CD14-positive monocyte (primary cell): ENCODE measurements at regions not wholly inside any gene's neighbourhood (a gene's known extent, or its start where the extent isn't known, plus 50 kb on each side); places are given as distances from the start of the nearest gene placed in this dataset.

Source experiments
- DNase-seq, 3 donors: peaks; one replicate each; pipeline ENCODE4 v3.0.0-alpha.2; 2011 to 2022
- H2AFZ ChIP-seq: 2 replicates; pipeline ENCODE4 v1.6.0; 2012; ENCODE audit warnings: mild to moderate bottlenecking, low read depth, low read length, inconsistent platforms; ENCODE audit not compliant: insufficient read depth, poor library complexity, severe bottlenecking
- H3K27ac ChIP-seq, 2 donors: 1 replicate in 1 of 2; 2 replicates in 1 of 2; pipeline ENCODE4 v1.5.1; 2012 to 2013; ENCODE audit warnings: low read length in 2 of 2, control low read depth in 1 of 2, inconsistent platforms in 1 of 2, low read depth in 1 of 2, mild to moderate bottlenecking in 1 of 2
- H3K27me3 ChIP-seq, 2 donors: one replicate each; pipeline versions ENCODE4 v1.6.0 to v1.6.1; 2011 to 2013; ENCODE audit warnings: low read length in 2 of 2; ENCODE audit not compliant: control insufficient read depth in 2 of 2, insufficient read depth in 2 of 2
- H3K36me3 ChIP-seq, 2 donors: replicated peaks in 1 of 2; 1 replicate in 1 of 2; 2 replicates in 1 of 2; pipeline versions ENCODE4 v1.5.1 to v1.6.1; 2012 to 2013; ENCODE audit warnings: low read length in 2 of 2, control low read depth in 1 of 2, inconsistent platforms in 1 of 2, mild to moderate bottlenecking in 1 of 2; ENCODE audit not compliant: insufficient read depth in 2 of 2, control insufficient read depth in 1 of 2
- H3K4me1 ChIP-seq, 2 donors: 1 replicate in 1 of 2; 2 replicates in 1 of 2; pipeline versions ENCODE4 v1.5.1 to v1.6.1; 2012 to 2013; ENCODE audit warnings: low read length in 2 of 2, control low read depth in 1 of 2, inconsistent platforms in 1 of 2, mild to moderate bottlenecking in 1 of 2, moderate library complexity in 1 of 2; ENCODE audit not compliant: insufficient read depth in 2 of 2, control insufficient read depth in 1 of 2
- H3K4me2 ChIP-seq: replicated peaks from 2 replicates; pipeline ENCODE3; 2012; ENCODE audit warnings: low read length, moderate library complexity, mild to moderate bottlenecking; ENCODE audit not compliant: poor library complexity, severe bottlenecking; ENCODE audit errors: extremely low read depth
- H3K4me3 ChIP-seq, 3 experiments: fragments of 200-600 bp in 1 of 3; sonication (generic) in 1 of 3; replicated peaks in 1 of 3; 1 replicate in 2 of 3; 2 replicates in 1 of 3; pipeline ENCODE4 v1.5.1; 2011 to 2013; ENCODE audit warnings: low read length in 3 of 3, mild to moderate bottlenecking in 3 of 3, control low read depth in 2 of 3, low read depth in 2 of 3, inconsistent platforms in 1 of 3, moderate library complexity in 1 of 3
- H3K79me2 ChIP-seq: 2 replicates; pipeline ENCODE4 v1.6.0; 2012; ENCODE audit warnings: mild to moderate bottlenecking, control low read depth, inconsistent platforms, low read length, moderate library complexity; ENCODE audit not compliant: insufficient read depth
- H3K9ac ChIP-seq: 2 replicates; pipeline ENCODE4 v1.6.0; 2017; ENCODE audit warnings: low read length, mild to moderate bottlenecking; ENCODE audit not compliant: insufficient read depth, poor library complexity, severe bottlenecking
- H3K9me3 ChIP-seq, 2 donors: replicated peaks in 1 of 2; 1 replicate in 1 of 2; 2 replicates in 1 of 2; pipeline versions ENCODE4 v1.5.1 to v1.6.1; 2012 to 2013; ENCODE audit warnings: low read length in 2 of 2, control low read depth in 1 of 2; ENCODE audit not compliant: control insufficient read depth in 1 of 2, insufficient read depth in 1 of 2
- H4K20me1 ChIP-seq: 2 replicates; pipeline ENCODE4 v1.6.0; 2012; ENCODE audit warnings: mild to moderate bottlenecking, low read length, control low read depth, moderate library complexity; ENCODE audit not compliant: insufficient read depth
- H3K27ac Mint-ChIP-seq, 7 donors: one replicate each; pipeline ENCODE4 v1.8.0; 2020; ENCODE audit warnings: mild to moderate bottlenecking in 7 of 7, mixed read lengths in 7 of 7, moderate library complexity in 6 of 7, inconsistent platforms in 2 of 7
- H3K27me3 Mint-ChIP-seq, 3 donors: one replicate each; pipeline ENCODE4 v1.8.0; 2021 to 2022; ENCODE audit warnings: low read depth in 3 of 3, mild to moderate bottlenecking in 3 of 3, mixed read lengths in 3 of 3, moderate library complexity in 3 of 3, inconsistent platforms in 1 of 3
- H3K36me3 Mint-ChIP-seq, 2 donors: one replicate each; pipeline ENCODE4 v1.8.0; 2020; ENCODE audit warnings: mixed read lengths in 2 of 2, inconsistent platforms in 1 of 2, mild to moderate bottlenecking in 1 of 2
- H3K4me1 Mint-ChIP-seq: one replicate; pipeline ENCODE4 v1.8.0; 2020; ENCODE audit warnings: mild to moderate bottlenecking, mixed read lengths
- H3K4me3 Mint-ChIP-seq, 2 donors: one replicate each; pipeline ENCODE4 v1.8.0; 2020; ENCODE audit warnings: mild to moderate bottlenecking in 2 of 2, mixed read lengths in 2 of 2, moderate library complexity in 1 of 2
- H3K9me3 Mint-ChIP-seq, 7 donors: one replicate each; pipeline ENCODE4 v1.8.0; 2020 to 2022; ENCODE audit warnings: mixed read lengths in 7 of 7, mild to moderate bottlenecking in 6 of 7, moderate library complexity in 6 of 7, inconsistent platforms in 2 of 7
- WGBS: methylation state at CpG from one replicate; pipeline ENCODE4 v1.1.5; 2013; ENCODE audit warnings: missing lambda C conversion rate; ENCODE audit not compliant: insufficient coverage; 5-methylcytosine and 5-hydroxymethylcytosine counted together
- intact Hi-C, 2 donors: fragments of 100-400 bp; cut with micrococcal nuclease; formaldehyde crosslinking; loops; one replicate each; pipeline versions ENCODE4 v1.15.0 to v1.15.1; 2023
- TF ChIP-seq, protein P1 (sequence below): fragments of 200-600 bp; IDR thresholded peaks from one replicate; pipeline ENCODE4 v1.8.0; 2022; ENCODE audit warnings: antibody characterized with exemption, mild to moderate bottlenecking

GRCh38 chr9:29312327-29312726, 1739.0 kb upstream of the C9orf72 start:
- H3K36me3 Mint-ChIP-seq: no peaks in the 10 kb centered on the region
- Histone ChIP-seq H2AFZ (no peak overlapping the region), H3K4me2 (no peak overlapping the region), H3K4me3 (no peak overlapping the region), H3K4me1 (no peaks in the 10 kb centered on the region), H3K79me2 (no peaks in the 10 kb centered on the region), H3K9ac (no peak overlapping the region), H3K27me3 (no peaks in the 10 kb centered on the region), H4K20me1 (no peaks in the 10 kb centered on the region), H3K27ac (no peak overlapping the region), H3K36me3 (no peaks in the 10 kb centered on the region), H3K9me3 (no peaks in the 10 kb centered on the region)
- H3K27me3 Mint-ChIP-seq: peaks cover 0 to 3% (median 0%) of the 10 kb centered on the region in 3 donors
- DNase-seq: no peak
- no CpG with 5 or more reads among the region's 3 CpGs for WGBS
- H3K4me1 Mint-ChIP-seq: no peaks in the 10 kb centered on the region
- no peak overlapping the region for H3K27ac Mint-ChIP-seq
- H3K9me3 Mint-ChIP-seq: peaks cover 0 to 5% (median 0%) of the 10 kb centered on the region in 7 donors
- TF ChIP-seq, protein P1, sequence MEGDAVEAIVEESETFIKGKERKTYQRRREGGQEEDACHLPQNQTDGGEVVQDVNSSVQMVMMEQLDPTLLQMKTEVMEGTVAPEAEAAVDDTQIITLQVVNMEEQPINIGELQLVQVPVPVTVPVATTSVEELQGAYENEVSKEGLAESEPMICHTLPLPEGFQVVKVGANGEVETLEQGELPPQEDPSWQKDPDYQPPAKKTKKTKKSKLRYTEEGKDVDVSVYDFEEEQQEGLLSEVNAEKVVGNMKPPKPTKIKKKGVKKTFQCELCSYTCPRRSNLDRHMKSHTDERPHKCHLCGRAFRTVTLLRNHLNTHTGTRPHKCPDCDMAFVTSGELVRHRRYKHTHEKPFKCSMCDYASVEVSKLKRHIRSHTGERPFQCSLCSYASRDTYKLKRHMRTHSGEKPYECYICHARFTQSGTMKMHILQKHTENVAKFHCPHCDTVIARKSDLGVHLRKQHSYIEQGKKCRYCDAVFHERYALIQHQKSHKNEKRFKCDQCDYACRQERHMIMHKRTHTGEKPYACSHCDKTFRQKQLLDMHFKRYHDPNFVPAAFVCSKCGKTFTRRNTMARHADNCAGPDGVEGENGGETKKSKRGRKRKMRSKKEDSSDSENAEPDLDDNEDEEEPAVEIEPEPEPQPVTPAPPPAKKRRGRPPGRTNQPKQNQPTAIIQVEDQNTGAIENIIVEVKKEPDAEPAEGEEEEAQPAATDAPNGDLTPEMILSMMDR: no peak
- intact Hi-C loops: no loop called here
- no peak overlapping the region for H3K4me3 Mint-ChIP-seq

DNA sequence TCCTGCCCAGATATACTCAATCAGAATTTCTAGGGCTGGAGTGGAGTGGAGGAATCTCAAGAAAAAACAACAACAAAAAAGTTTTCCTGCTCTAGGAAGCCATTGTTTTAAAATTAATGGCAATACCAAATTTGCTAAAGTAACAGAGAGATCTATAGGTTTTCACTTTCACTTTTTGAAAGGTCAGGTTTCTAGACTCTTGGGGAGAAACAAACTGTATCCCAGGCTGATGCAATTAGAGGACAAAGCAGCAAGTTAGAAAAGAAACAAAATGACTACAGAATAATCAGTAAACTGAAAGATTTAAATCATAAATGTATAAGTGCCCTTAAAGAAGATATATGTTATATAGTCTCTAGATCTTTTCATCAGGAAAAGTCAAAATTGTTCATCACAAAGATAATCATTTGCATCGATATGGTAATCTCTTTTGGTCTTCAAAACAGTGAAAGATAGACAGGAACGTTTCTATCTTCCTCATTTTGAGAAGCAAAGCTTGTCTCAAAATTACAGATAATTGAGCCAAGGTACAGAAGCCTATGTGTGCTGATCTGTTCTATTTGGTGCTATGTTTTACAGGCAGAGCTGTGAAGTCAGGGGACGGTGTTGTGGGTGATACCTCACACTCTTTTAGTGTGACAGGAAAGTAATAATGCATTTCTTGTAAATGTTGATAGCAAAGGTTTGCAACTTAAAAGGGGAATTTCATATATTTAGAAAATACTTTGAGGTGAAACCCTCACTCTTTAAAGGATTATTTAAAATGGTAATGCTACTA, 1746.6 kb upstream of the C9orf72 start:
- DNase-seq: no peak
- Mint-ChIP-seq H3K9me3 (peaks cover 0 to 4% (median 3%) of the 10 kb centered on the region in 7 donors), H3K27me3 (no peaks in the 10 kb centered on the region), H3K4me3 (no peak overlapping the region), H3K4me1 (no peaks in the 10 kb centered on the region), H3K36me3 (no peaks in the 10 kb centered on the region), H3K27ac (no peak overlapping the region)
- no CpG with 5 or more reads among the region's 3 CpGs for WGBS
- no peaks in the 10 kb centered on the region for H3K79me2 ChIP-seq
- H3K9ac ChIP-seq: no peak overlapping the region
- H3K4me3 ChIP-seq: no peak overlapping the region
- TF ChIP-seq, protein P1: no peak
- no peaks in the 10 kb centered on the region for H3K27me3 ChIP-seq
- no peaks in the 10 kb centered on the region for H3K9me3 ChIP-seq
- no peaks in the 10 kb centered on the region for H3K36me3 ChIP-seq
- H3K4me1 ChIP-seq: no peaks in the 10 kb centered on the region
- H4K20me1 ChIP-seq: no peaks in the 10 kb centered on the region
- H3K4me2 ChIP-seq: no peak overlapping the region
- H3K27ac ChIP-seq: no peak overlapping the region
- intact Hi-C loops: no loop called here
- no peak overlapping the region for H2AFZ ChIP-seq
